HepG2 (cell line): ENCODE measurements at regions not wholly inside any gene's neighbourhood (a gene's known extent, or its start where the extent isn't known, plus 50 kb on each side); places are given as distances from the start of the nearest gene placed in this dataset.

ENCODE experiments used
- ARNTL ChIP-seq: sonication (generic); formaldehyde crosslinking; IDR thresholded peaks from 2 replicates; pipeline ENCODE4 v1.4.0; 2020; ENCODE audit warnings: mild to moderate bottlenecking, missing genetic modification reagents
- FOXA1 ChIP-seq, 2 experiments: fragments of 450-650 bp in 1 of 2; sonication (generic) in 1 of 2; formaldehyde crosslinking in 1 of 2; IDR thresholded peaks; 2 replicates each; pipeline versions ENCODE4 v1.4.0 to v1.6.1; 2016 to 2020; ENCODE audit warnings: missing genetic modification reagents in 1 of 2
- GABPB1 ChIP-seq: IDR thresholded peaks from 2 replicates; pipeline ENCODE4 v1.6.1; 2016; ENCODE audit warnings: mild to moderate bottlenecking, missing genetic modification reagents, moderate library complexity, missing compliant biosample characterization
- GTF2F1 ChIP-seq: fragments of 150-350 bp; IDR thresholded peaks from 2 replicates; pipeline ENCODE4 v1.6.1; 2014; ENCODE audit warnings: low read length
- KDM1A ChIP-seq: IDR thresholded peaks from 2 replicates; pipeline ENCODE4 v1.6.1; 2016; ENCODE audit warnings: missing compliant biosample characterization
- POLR2A ChIP-seq, 2 experiments: IDR thresholded peaks; 2 replicates each; pipeline ENCODE4 v1.6.1; 2011; ENCODE audit warnings: low read depth in 2 of 2, low read length in 2 of 2, mild to moderate bottlenecking in 1 of 2, moderate library complexity in 1 of 2; ENCODE audit not compliant: insufficient read depth in 1 of 2
- RERE ChIP-seq: IDR thresholded peaks from 2 replicates; pipeline ENCODE4 v1.6.1; 2016; ENCODE audit warnings: low read depth, missing genetic modification reagents, missing compliant biosample characterization
- REST ChIP-seq, 2 experiments: IDR thresholded peaks; 2 replicates each; pipeline ENCODE4 v1.6.1; 2011 to 2012; ENCODE audit warnings: low read length in 2 of 2, borderline replicate concordance in 1 of 2, low read depth in 1 of 2, mild to moderate bottlenecking in 1 of 2, moderate library complexity in 1 of 2
- SMARCE1 ChIP-seq: fragments of 450-650 bp; IDR thresholded peaks from 2 replicates; pipeline ENCODE4 v1.6.1; 2017; ENCODE audit warnings: borderline replicate concordance
- TCF7L2 ChIP-seq: IDR thresholded peaks from 2 replicates; pipeline ENCODE4 v1.6.1; 2011; ENCODE audit warnings: mild to moderate bottlenecking, low read depth, low read length, moderate library complexity
- ZNF142 ChIP-seq: sonication (generic); formaldehyde crosslinking; IDR thresholded peaks from 2 replicates; pipeline ENCODE4 v1.4.0; 2020; ENCODE audit warnings: missing genetic modification reagents
- ZNF609 ChIP-seq: sonication (generic); formaldehyde crosslinking; IDR thresholded peaks from 2 replicates; pipeline ENCODE4 v1.4.0; 2020; ENCODE audit warnings: mild to moderate bottlenecking, missing genetic modification reagents, borderline replicate concordance
- ZNF710 ChIP-seq: sonication (generic); formaldehyde crosslinking; IDR thresholded peaks from 2 replicates; pipeline ENCODE4 v1.5.0; 2020; ENCODE audit warnings: mild to moderate bottlenecking, missing genetic modification reagents, borderline replicate concordance
- ZNF790 ChIP-seq: sonication (generic); formaldehyde crosslinking; IDR thresholded peaks from 2 replicates; pipeline ENCODE4 v1.8.0; 2022; ENCODE audit warnings: missing genetic modification reagents, mild to moderate bottlenecking, borderline replicate concordance

- TF ChIP-seq ZNF609 (CRISPR knock-in tag), result no peak
- TF ChIP-seq REST (IDR thresholded peaks at IDR 0.05; ENCODE audit: borderline replicate concordance in 1 of 2, low read depth in 1 of 2, low read length in 2 of 2), result no peak
- TF ChIP-seq RERE, result no peak
- no peak for TF ChIP-seq ZNF142
- TF ChIP-seq GABPB1 (CRISPR knock-in tag), result no peak
- no peak for TF ChIP-seq POLR2A (IDR thresholded peaks at IDR 0.05; ENCODE audit: insufficient read depth in 1 of 2, low read depth in 2 of 2, low read length in 2 of 2)
- TF ChIP-seq TCF7L2, result no peak
- TF ChIP-seq GTF2F1, result no peak
- no peak for TF ChIP-seq ZNF790 (CRISPR knock-in tag)
- no peak for TF ChIP-seq ARNTL
- TF ChIP-seq ZNF710 (CRISPR knock-in tag), result no peak
- TF ChIP-seq KDM1A (CRISPR knock-in tag), result no peak
- TF ChIP-seq SMARCE1, result no peak
- no peak for TF ChIP-seq FOXA1 (IDR thresholded peaks at IDR 0.05)
- no peak for TF ChIP-seq FOXA1 (CRISPR knock-in tag; IDR thresholded peaks at IDR 0.05)
These were observed 150.1 kb downstream of the MEX3B start for GRCh38 chr15:81895723-81896122.
